Astrocyte (in vitro differentiated cells and primary cell): ENCODE measurements at regions not wholly inside any gene's neighbourhood (a gene's known extent, or its start where the extent isn't known, plus 50 kb on each side); places are given as distances from the start of the nearest gene placed in this dataset.

Experiments used
- EZH2 ChIP-seq: IDR thresholded peaks from 2 replicates; pipeline ENCODE4 v1.6.1; 2012; ENCODE audit warnings: mild to moderate bottlenecking, low read length, inconsistent platforms; ENCODE audit not compliant: insufficient read depth
- TF ChIP-seq, protein P1 (sequence below): IDR thresholded peaks from 2 replicates; pipeline ENCODE4 v1.5.1; 2011; ENCODE audit warnings: low read depth, mild to moderate bottlenecking, inconsistent platforms, low read length, moderate library complexity; ENCODE audit not compliant: insufficient read depth

- TF ChIP-seq, protein P1, sequence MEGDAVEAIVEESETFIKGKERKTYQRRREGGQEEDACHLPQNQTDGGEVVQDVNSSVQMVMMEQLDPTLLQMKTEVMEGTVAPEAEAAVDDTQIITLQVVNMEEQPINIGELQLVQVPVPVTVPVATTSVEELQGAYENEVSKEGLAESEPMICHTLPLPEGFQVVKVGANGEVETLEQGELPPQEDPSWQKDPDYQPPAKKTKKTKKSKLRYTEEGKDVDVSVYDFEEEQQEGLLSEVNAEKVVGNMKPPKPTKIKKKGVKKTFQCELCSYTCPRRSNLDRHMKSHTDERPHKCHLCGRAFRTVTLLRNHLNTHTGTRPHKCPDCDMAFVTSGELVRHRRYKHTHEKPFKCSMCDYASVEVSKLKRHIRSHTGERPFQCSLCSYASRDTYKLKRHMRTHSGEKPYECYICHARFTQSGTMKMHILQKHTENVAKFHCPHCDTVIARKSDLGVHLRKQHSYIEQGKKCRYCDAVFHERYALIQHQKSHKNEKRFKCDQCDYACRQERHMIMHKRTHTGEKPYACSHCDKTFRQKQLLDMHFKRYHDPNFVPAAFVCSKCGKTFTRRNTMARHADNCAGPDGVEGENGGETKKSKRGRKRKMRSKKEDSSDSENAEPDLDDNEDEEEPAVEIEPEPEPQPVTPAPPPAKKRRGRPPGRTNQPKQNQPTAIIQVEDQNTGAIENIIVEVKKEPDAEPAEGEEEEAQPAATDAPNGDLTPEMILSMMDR, result no peak
- TF ChIP-seq EZH2, result no peak
Measured at GRCh38 chr5:174945853-174946252, 221.5 kb downstream of the MSX2 start.
